HUES6 (cell line): ENCODE measurements at regions not wholly inside any gene's neighbourhood (a gene's known extent, or its start where the extent isn't known, plus 50 kb on each side); places are given as distances from the start of the nearest gene placed in this dataset.

Experiments used
- H3K27ac ChIP-seq: 2 replicates; pipeline ENCODE4 v1.7.0; 2013; ENCODE audit warnings: low read depth, mild to moderate bottlenecking, low read length, inconsistent platforms
- H3K27me3 ChIP-seq: 2 replicates; pipeline ENCODE4 v1.6.1; 2013; ENCODE audit warnings: low read length; ENCODE audit not compliant: control insufficient read depth, insufficient read depth
- H3K36me3 ChIP-seq: 2 replicates; pipeline ENCODE4 v1.6.1; 2013; ENCODE audit warnings: low read length; ENCODE audit not compliant: control insufficient read depth, insufficient read depth
- H3K4me1 ChIP-seq: 2 replicates; pipeline ENCODE4 v1.6.1; 2013; ENCODE audit warnings: low read length; ENCODE audit not compliant: control insufficient read depth, insufficient read depth
- H3K4me3 ChIP-seq: 2 replicates; pipeline ENCODE4 v1.5.1; 2013; ENCODE audit warnings: low read depth, low read length
- H3K9ac ChIP-seq: one replicate; pipeline ENCODE4 v1.6.1; 2013; ENCODE audit warnings: mild to moderate bottlenecking, low read length
- H3K9me3 ChIP-seq: 2 replicates; pipeline ENCODE4 v1.6.1; 2013; ENCODE audit warnings: low read depth, low read length; ENCODE audit not compliant: control insufficient read depth, insufficient read depth

- H3K9me3 ChIP-seq: no peaks in the 10 kb centered on the region
- H3K4me1 ChIP-seq: peaks cover 10% of the 10 kb centered on the region
- no peak overlapping the region for H3K27ac ChIP-seq
- H3K4me3 ChIP-seq: no peak overlapping the region
- H3K27me3 ChIP-seq: no peaks in the 10 kb centered on the region
- no peaks in the 10 kb centered on the region for H3K36me3 ChIP-seq
- H3K9ac ChIP-seq: no peak overlapping the region
Observed at GRCh38 chr2:163343316-163343715, 392.5 kb downstream of the FIGN start.

DNA sequence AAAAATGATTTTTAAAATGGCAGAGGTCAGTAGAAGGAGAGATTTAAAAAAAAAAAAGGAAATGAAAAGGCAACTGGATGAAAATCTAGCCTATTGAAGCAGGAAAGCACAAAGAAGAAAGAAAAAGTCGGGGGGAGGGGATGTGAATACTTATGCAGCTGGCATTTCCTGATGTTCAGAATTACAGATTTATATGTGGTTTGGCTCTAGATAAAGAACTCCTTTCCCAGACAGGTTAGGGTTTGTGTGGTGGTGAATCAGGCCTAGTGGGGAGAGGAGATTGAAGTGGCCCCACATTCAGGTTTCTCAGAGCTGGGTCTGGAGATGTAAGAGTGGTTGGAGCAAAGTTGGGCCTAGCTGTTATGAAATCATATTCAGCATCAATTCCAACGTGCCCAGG lies 394.4 kb downstream of the FIGN start:
- Histone ChIP-seq H3K4me3 (no peak overlapping the region), H3K9me3 (no peaks in the 10 kb centered on the region), H3K9ac (no peak overlapping the region), H3K27me3 (no peaks in the 10 kb centered on the region), H3K36me3 (no peaks in the 10 kb centered on the region), H3K4me1 (peaks cover 4% of the 10 kb centered on the region; the same call in 1 of the 2 replicates), H3K27ac (no peak overlapping the region)

GRCh38 chr2:163338270-163338669 lies 397.5 kb downstream of the FIGN start:
- Histone ChIP-seq H3K9ac (no peak overlapping the region), H3K36me3 (no peaks in the 10 kb centered on the region), H3K27ac (no peak overlapping the region), H3K9me3 (no peaks in the 10 kb centered on the region), H3K4me1 (no peaks in the 10 kb centered on the region), H3K4me3 (no peak overlapping the region), H3K27me3 (no peaks in the 10 kb centered on the region)

- Histone ChIP-seq H3K4me3 (no peak overlapping the region), H3K4me1 (no peaks in the 10 kb centered on the region), H3K9ac (no peak overlapping the region), H3K27me3 (no peaks in the 10 kb centered on the region), H3K36me3 (no peaks in the 10 kb centered on the region), H3K27ac (no peak overlapping the region), H3K9me3 (no peaks in the 10 kb centered on the region)
Observed at GRCh38 chr2:163324677-163325076, 411.1 kb downstream of the FIGN start.

- no peaks in the 10 kb centered on the region for H3K27me3 ChIP-seq
- no peak overlapping the region for H3K4me3 ChIP-seq
- H3K9ac ChIP-seq: no peak overlapping the region
- no peak overlapping the region for H3K27ac ChIP-seq
- peaks cover 3% of the 10 kb centered on the region; the same call in 1 of the 2 replicates for H3K9me3 ChIP-seq
- no peaks in the 10 kb centered on the region for H3K36me3 ChIP-seq
- H3K4me1 ChIP-seq: no peaks in the 10 kb centered on the region
Observed at GRCh38 chr2:163319006-163319405, 416.8 kb downstream of the FIGN start.

GRCh38 chr2:163314712-163315111 lies 421.1 kb downstream of the FIGN start:
- Histone ChIP-seq H3K27ac (no peak overlapping the region), H3K9me3 (peaks cover 3% of the 10 kb centered on the region; the same call in 1 of the 2 replicates), H3K4me1 (no peaks in the 10 kb centered on the region), H3K27me3 (no peaks in the 10 kb centered on the region), H3K36me3 (no peaks in the 10 kb centered on the region), H3K4me3 (no peak overlapping the region), H3K9ac (no peak overlapping the region)

GRCh38 chr2:163312713-163313112 lies 423.1 kb downstream of the FIGN start:
- peaks cover 6% of the 10 kb centered on the region; the same call in 1 of the 2 replicates for H3K9me3 ChIP-seq
- H3K4me1 ChIP-seq: no peaks in the 10 kb centered on the region
- H3K4me3 ChIP-seq: no peak overlapping the region

GRCh38 chr2:163306647-163307046 lies 429.2 kb downstream of the FIGN start:
- H3K9me3 ChIP-seq: peaks cover 18% of the 10 kb centered on the region
- H3K9ac ChIP-seq: no peak overlapping the region
- H3K36me3 ChIP-seq: no peaks in the 10 kb centered on the region
- H3K27me3 ChIP-seq: no peaks in the 10 kb centered on the region
- no peak overlapping the region for H3K4me3 ChIP-seq
- no peaks in the 10 kb centered on the region for H3K4me1 ChIP-seq
- H3K27ac ChIP-seq: no peak overlapping the region

More at GRCh38 chr2:163312713-163313112, 423.1 kb downstream of the FIGN start:
- Histone ChIP-seq H3K9ac (no peak overlapping the region), H3K36me3 (no peaks in the 10 kb centered on the region), H3K27me3 (no peaks in the 10 kb centered on the region), H3K27ac (no peak overlapping the region)

- no peak overlapping the region for H3K4me3 ChIP-seq
- no peak overlapping the region for H3K27ac ChIP-seq
- peaks cover 11% of the 10 kb centered on the region for H3K9me3 ChIP-seq
- H3K9ac ChIP-seq: no peak overlapping the region
- no peaks in the 10 kb centered on the region for H3K36me3 ChIP-seq
- no peaks in the 10 kb centered on the region for H3K27me3 ChIP-seq
- H3K4me1 ChIP-seq: no peaks in the 10 kb centered on the region
Observed at GRCh38 chr2:163302141-163302540, 433.7 kb downstream of the FIGN start.

GRCh38 chr2:163291790-163292189 lies 444.0 kb downstream of the FIGN start:
- Histone ChIP-seq H3K9ac (no peak overlapping the region), H3K4me3 (no peak overlapping the region), H3K4me1 (no peaks in the 10 kb centered on the region), H3K27ac (no peak overlapping the region), H3K27me3 (no peaks in the 10 kb centered on the region), H3K9me3 (no peaks in the 10 kb centered on the region), H3K36me3 (no peaks in the 10 kb centered on the region)

DNA sequence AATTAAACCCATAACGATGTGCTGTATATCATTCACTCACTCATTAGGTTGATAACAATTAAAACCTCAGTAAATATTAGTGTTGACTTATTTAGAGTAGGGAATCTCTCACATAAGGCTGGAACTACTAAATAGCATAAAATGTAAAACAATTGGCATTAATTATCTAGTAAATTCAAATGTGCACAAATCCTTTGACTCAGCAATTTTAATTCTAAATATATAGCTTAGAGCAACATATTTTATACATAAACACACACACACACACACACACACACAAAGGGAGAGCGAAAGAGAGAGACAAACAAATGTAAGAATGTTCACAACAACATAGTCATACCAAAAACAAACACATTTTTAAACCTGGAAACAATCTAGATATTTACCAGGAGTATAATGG lies 443.1 kb upstream of the KCNH7 start:
- no peaks in the 10 kb centered on the region for H3K9me3 ChIP-seq
- no peak overlapping the region for H3K27ac ChIP-seq
- H3K27me3 ChIP-seq: no peaks in the 10 kb centered on the region
- H3K4me1 ChIP-seq: no peaks in the 10 kb centered on the region
- no peak overlapping the region for H3K4me3 ChIP-seq
- no peak overlapping the region for H3K9ac ChIP-seq
- H3K36me3 ChIP-seq: no peaks in the 10 kb centered on the region
